ENCODE measurements at regions not wholly inside any gene's neighbourhood (a gene's known extent, or its start where the extent isn't known, plus 50 kb on each side); places are given as distances from the start of the nearest gene placed in this dataset.

- no peak for TF ChIP-seq CTCF (IDR thresholded peaks at IDR 0.05; ENCODE audit: insufficient read depth, low read length)
- no peak for TF ChIP-seq POLR2AphosphoS5 (IDR thresholded peaks at IDR 0.05; ENCODE audit: low read depth)
- no peak for TF ChIP-seq REST (IDR thresholded peaks at IDR 0.05; ENCODE audit: insufficient replicate concordance, low read depth)
- no peak for TF ChIP-seq GABPA (IDR thresholded peaks at IDR 0.05; ENCODE audit: low read depth)
- no peak for TF ChIP-seq SPI1 (IDR thresholded peaks at IDR 0.05; ENCODE audit: borderline replicate concordance, low read depth)
Measured at GRCh38 chr11:80525663-80526405, 1085.0 kb upstream of the TENM4 start.

Data from HL-60 (cell line).